ENCODE measurements at regions not wholly inside any gene's neighbourhood (a gene's known extent, or its start where the extent isn't known, plus 50 kb on each side); places are given as distances from the start of the nearest gene placed in this dataset.

DNA sequence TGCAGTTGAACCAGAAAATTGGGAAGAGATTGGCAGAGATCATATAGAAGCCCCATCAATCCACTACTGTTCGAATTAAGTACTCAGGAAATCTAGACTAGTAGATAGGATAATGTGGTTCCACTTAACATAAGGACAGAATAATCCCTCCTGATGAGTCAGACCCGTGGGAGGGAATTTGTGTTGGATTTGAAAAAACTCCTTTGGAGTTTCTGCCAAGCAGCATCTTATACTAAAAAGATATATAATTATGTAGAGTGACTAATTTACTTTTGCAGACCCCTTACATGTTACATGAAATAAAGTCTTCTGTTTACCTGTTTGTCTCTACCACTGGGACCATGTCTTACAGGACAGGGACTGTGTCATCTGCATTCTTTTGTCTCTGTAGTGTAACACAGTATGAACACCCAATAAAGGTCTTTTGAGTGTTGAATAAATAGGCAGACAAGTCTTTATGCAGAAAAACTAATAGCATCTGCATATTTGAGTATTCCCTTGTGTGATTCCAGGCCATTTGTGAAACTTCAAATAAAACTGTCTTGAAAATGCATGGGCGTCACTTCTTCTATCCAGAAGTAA lies 122.6 kb upstream of the DNAJC10 start (continued):
- TF ChIP-seq REST (IDR thresholded peaks at IDR 0.05; ENCODE audit: low read depth, low read length) (no peak), PML (IDR thresholded peaks at IDR 0.05; ENCODE audit: low read length) (no peak), HSF1 (IDR thresholded peaks at IDR 0.05; ENCODE audit: low read depth, low read length) (no peak), PAX8 (IDR thresholded peaks at IDR 0.05) (no peak), ZBTB33 (IDR thresholded peaks at IDR 0.05) (no peak), NFXL1 (IDR thresholded peaks at IDR 0.05; ENCODE audit: borderline replicate concordance) (no peak), SREBF2 (IDR thresholded peaks at IDR 0.05; ENCODE audit: low read length) (no peak), JUND (IDR thresholded peaks at IDR 0.05; ENCODE audit: low read depth, low read length) (no peak), ZZZ3 (IDR thresholded peaks at IDR 0.05; ENCODE audit: control insufficient read depth, insufficient read length, low read depth) (no peak)

All from GM12878 (cell line).